Heart left ventricle (tissue), 16 donors: ENCODE measurements at regions not wholly inside any gene's neighbourhood (a gene's known extent, or its start where the extent isn't known, plus 50 kb on each side); places are given as distances from the start of the nearest gene placed in this dataset.

Source experiments
- ATAC-seq, 4 donors: fragments of 200-7000 bp; cut with Tn5 transposase; one replicate each; pipeline ENCODE4 v1.9.1; 2020 to 2022; ENCODE audit warnings: moderate library complexity in 4 of 4, mild to moderate bottlenecking in 3 of 4, moderate number of reproducible peaks in 1 of 4
- DNase-seq, 5 donors: peaks; one replicate each; pipeline ENCODE4 v3.0.0-alpha.2; 2020
- H3K27ac ChIP-seq, 12 donors: fragments of 200-600 bp; sonication (generic) in 4 of 12; one replicate each; pipeline versions ENCODE4 v1.5.0 to v1.8.0; 2016 to 2022; ENCODE audit warnings: mild to moderate bottlenecking in 2 of 12
- H3K27me3 ChIP-seq, 9 donors: fragments of 200-600 bp; sonication (generic) in 2 of 9; one replicate each; pipeline versions ENCODE4 v1.5.1 to v1.8.0; 2016 to 2022; ENCODE audit warnings: mild to moderate bottlenecking in 3 of 9
- H3K36me3 ChIP-seq, 9 donors: fragments of 200-600 bp; sonication (generic) in 2 of 9; one replicate each; pipeline versions ENCODE4 v1.5.0 to v1.8.0; 2018 to 2022; ENCODE audit warnings: mild to moderate bottlenecking in 2 of 9
- H3K4me1 ChIP-seq, 12 donors: fragments of 200-600 bp; sonication (generic) in 4 of 12; one replicate each; pipeline versions ENCODE4 v1.5.0 to v1.8.0; 2016 to 2022; ENCODE audit warnings: mild to moderate bottlenecking in 3 of 12
- H3K4me3 ChIP-seq, 12 donors: fragments of 200-600 bp; sonication (generic) in 4 of 12; one replicate each; pipeline versions ENCODE4 v1.5.0 to v1.8.0; 2017 to 2022; ENCODE audit warnings: mild to moderate bottlenecking in 9 of 12, moderate library complexity in 4 of 12
- H3K9me3 ChIP-seq, 12 donors: fragments of 200-600 bp; sonication (generic) in 4 of 12; one replicate each; pipeline versions ENCODE4 v1.5.0 to v1.8.0; 2016 to 2022; ENCODE audit warnings: mild to moderate bottlenecking in 1 of 12
- CTCF ChIP-seq, 12 donors: fragments of 200-600 bp; sonication (generic) in 4 of 12; IDR thresholded peaks; one replicate each; pipeline versions ENCODE4 v1.5.0 to v1.8.0; 2018 to 2022; ENCODE audit warnings: antibody characterized with exemption in 12 of 12, mild to moderate bottlenecking in 5 of 12
- POLR2A ChIP-seq, 2 donors: fragments of 450-650 bp; IDR thresholded peaks; one replicate each; pipeline ENCODE4 v1.6.1; 2017; ENCODE audit warnings: antibody characterized with exemption in 2 of 2, mild to moderate bottlenecking in 2 of 2, moderate library complexity in 2 of 2
- WGBS, 4 donors: extraction: QIAGEN DNeasy Blood & Tissue Kit in 2 of 4; methylation state at CpG; one replicate each; pipeline versions ENCODE4 v1.1.5 to v1.1.7; 2013 to 2018; 5-methylcytosine and 5-hydroxymethylcytosine counted together
- intact Hi-C, 10 donors: fragments of 100-400 bp; cut with DNase I; formaldehyde crosslinking; loops; one replicate each; pipeline versions ENCODE4 v1.11.1 to v1.14.2; 2022
- donor health status: ischemic (EF 13 %, LVEDD 7.1; RV severe dilation, severe dysfunction).
- donor health status: healthy with polysubstance abuse.
- donor health status: DM: no; HTN: yes; CAD: no.
- donor health status: DM: no; HTN: no; CAD: no.
- donor health status: ischemic (EF 25% LVEDD 6.9; RV normal size, moderate dysfunction).
- donor health status: ischemic (EF 25% LVEDD 5.7; RV mildly dilated, moderate dysfunction).
- donor health status: healthy.
- donor health status: DM: yes; HTN: yes; CAD: no.
- donor health status: ischemic (EF 35%, LVEDD 5.7; RV mildly dilated, moderate dysfunction).
- donor health status: nonischemic (EF 11% LVEDD 7.7; RV severe dilation, severe dysfunction).
- donor health status: DM: yes; HTN: yes; CAD: no.
- donor health status: PGD.
- donor health status: ischemic (EF 29% LVEDD 5.4; RV normal size, mild dysfunction).
- donor health status: nonischemic (EF 23%, LVEDD 6.1; RV moderate dilation, normal function).

GRCh38 chr21:24204641-24205040, 1402.6 kb downstream of the MRPL39 start:
- DNase-seq (no peak), ATAC-seq (no peak)
- intact Hi-C loops: no loop called here
- peaks cover 0 to 5% (median 0%) of the 10 kb centered on the region in 12 donors for H3K9me3 ChIP-seq
- 74 to 86% (median 83%) methylated on average over 6 of the region's 6 CpGs for WGBS, 4 donors
- H3K4me1 ChIP-seq: no peaks in the 10 kb centered on the region
- H3K27ac ChIP-seq: no peak overlapping the region
- H3K27me3 ChIP-seq: no peaks in the 10 kb centered on the region
- no peak for TF ChIP-seq CTCF (IDR thresholded peaks at IDR 0.05)
- no peak for TF ChIP-seq POLR2A (IDR thresholded peaks at IDR 0.05)
- H3K36me3 ChIP-seq: no peaks in the 10 kb centered on the region
- H3K4me3 ChIP-seq: no peak overlapping the region

- H3K36me3 ChIP-seq: no peaks in the 10 kb centered on the region
- H3K4me3 ChIP-seq: no peak overlapping the region
- no peaks in the 10 kb centered on the region for H3K9me3 ChIP-seq
- DNase-seq: no peak
- no peak overlapping the region for H3K27ac ChIP-seq
- 82 to 91% (median 87%) methylated on average over 2 of the region's 2 CpGs for WGBS, 4 donors
- intact Hi-C loops: no loop called here
- no peak for ATAC-seq
- H3K27me3 ChIP-seq: no peaks in the 10 kb centered on the region
- no peaks in the 10 kb centered on the region for H3K4me1 ChIP-seq
- no peak for TF ChIP-seq CTCF (IDR thresholded peaks at IDR 0.05)
- TF ChIP-seq POLR2A (IDR thresholded peaks at IDR 0.05): no peak
Observed at GRCh38 chr21:24200052-24200451, 1407.2 kb downstream of the MRPL39 start.

- DNase-seq (no peak), ATAC-seq (no peak)
- H3K27ac ChIP-seq: no peak overlapping the region
- H3K4me1 ChIP-seq: no peaks in the 10 kb centered on the region
- H3K4me3 ChIP-seq: no peak overlapping the region
- TF ChIP-seq POLR2A (IDR thresholded peaks at IDR 0.05) (no peak), CTCF (IDR thresholded peaks at IDR 0.05) (no peak)
- intact Hi-C loops: no loop called here
- no peaks in the 10 kb centered on the region for H3K36me3 ChIP-seq
- no peaks in the 10 kb centered on the region for H3K9me3 ChIP-seq
- no peaks in the 10 kb centered on the region for H3K27me3 ChIP-seq
Observed at GRCh38 chr21:24197923-24198322, 1409.4 kb downstream of the MRPL39 start.

- Histone ChIP-seq H3K36me3 (no peaks in the 10 kb centered on the region), H3K27ac (no peak overlapping the region), H3K9me3 (no peaks in the 10 kb centered on the region), H3K4me3 (no peak overlapping the region), H3K4me1 (no peaks in the 10 kb centered on the region), H3K27me3 (no peaks in the 10 kb centered on the region)
- DNase-seq (no peak), ATAC-seq (no peak)
- 62 to 80% (median 71%) methylated on average over 5 of the region's 5 CpGs for WGBS, 4 donors
- intact Hi-C loops: no loop called here
- no peak for TF ChIP-seq CTCF (IDR thresholded peaks at IDR 0.05)
- no peak for TF ChIP-seq POLR2A (IDR thresholded peaks at IDR 0.05)
Observed at GRCh38 chr21:24197132-24197643, 1410.1 kb downstream of the MRPL39 start.
